K562 (cell line): ENCODE measurements at regions not wholly inside any gene's neighbourhood (a gene's known extent, or its start where the extent isn't known, plus 50 kb on each side); places are given as distances from the start of the nearest gene placed in this dataset.

Experiments used
- ATAC-seq: fragments of 200-7000 bp; cut with Tn5 transposase; 3 replicates; pipeline ENCODE4 v1.9.1; 2020; ENCODE audit warnings: moderate library complexity
- BruUV-seq: library from RNA; stranded (reverse); fragments of 400-500 nt; replicated peaks from 2 replicates; lab custom pipeline; 2021; lab: Mats Ljungman, UMichigan
- CTCF ChIA-PET: fragments of 300-600 bp; formaldehyde crosslinking; extraction: SDS; loops from one replicate; lab custom pipeline; 2021; ENCODE audit warnings: low intra/inter-chr PET ratio; lab: Yijun Ruan, JAX
- POLR2A ChIA-PET: fragments of 300-600, 350-650 bp; sonication (Branson Sonifier 250); formaldehyde crosslinking; extraction: SDS; loops from one replicate; lab custom pipeline; 2021; ENCODE audit warnings: antibody characterized with exemption, inconsistent platforms; lab: Yijun Ruan, JAX
- DNase-seq, 4 experiments: peaks; one replicate each; pipeline versions ENCODE4 v3.0.0 to v3.0.0-alpha.2; 2011 to 2018; ENCODE audit warnings: low spot score in 3 of 4, mixed read lengths in 3 of 4; ENCODE audit errors: extremely low read depth in 1 of 4
- FAIRE-seq: peaks from 2 replicates; lab custom pipeline; 2011; peaks lifted over from hg19 to GRCh38; lab: Jason Lieb, UNC
- H2AFZ ChIP-seq: 2 replicates; pipeline ENCODE4 v1.6.0; 2011; ENCODE audit warnings: low read depth, low read length, control low read depth, inconsistent platforms
- H3K27ac ChIP-seq: fragments of 200-600 bp; 3 replicates; pipeline ENCODE4 v1.8.0; 2011; ENCODE audit warnings: low read depth, mild to moderate bottlenecking, control low read depth, inconsistent platforms, low read length, moderate library complexity, mixed read lengths; ENCODE audit errors: extremely low read depth
- H3K27me3 ChIP-seq, 2 experiments: fragments of 300-600 bp in 1 of 2; 2 replicates in 1 of 2; 3 replicates in 1 of 2; pipeline versions ENCODE4 v1.6.0 to v1.8.0; 2011; ENCODE audit warnings: inconsistent platforms in 2 of 2, low read length in 2 of 2, mild to moderate bottlenecking in 1 of 2, mixed read lengths in 1 of 2, moderate library complexity in 1 of 2; ENCODE audit not compliant: control insufficient read depth in 2 of 2, insufficient read depth in 2 of 2
- H3K36me3 ChIP-seq: fragments of 300-600 bp; 3 replicates; pipeline ENCODE4 v1.8.0; 2011; ENCODE audit warnings: mild to moderate bottlenecking, low read length, inconsistent platforms; ENCODE audit not compliant: control insufficient read depth, insufficient read depth
- H3K4me1 ChIP-seq, 2 experiments: fragments of 200-600 bp in 1 of 2; replicated peaks in 1 of 2; 2 replicates in 1 of 2; 3 replicates in 1 of 2; pipeline versions ENCODE4 v1.5.1 to v1.8.0; 2011; ENCODE audit warnings: inconsistent platforms in 2 of 2, low read length in 2 of 2, mild to moderate bottlenecking in 1 of 2, mixed read lengths in 1 of 2, moderate library complexity in 1 of 2; ENCODE audit not compliant: control insufficient read depth in 2 of 2, insufficient read depth in 2 of 2
- H3K4me2 ChIP-seq: 2 replicates; pipeline ENCODE4 v1.6.1; 2011; ENCODE audit warnings: low read length, control low read depth, inconsistent platforms, mixed read lengths; ENCODE audit not compliant: insufficient read depth
- H3K4me3 ChIP-seq: fragments of 200-600 bp; sonication (generic), shearing (Covaris generic); 2 replicates; pipeline ENCODE4 v1.5.1; 2016; ENCODE audit warnings: control low read depth, inconsistent platforms
- H3K79me2 ChIP-seq: fragments of 200-600 bp; 3 replicates; pipeline ENCODE4 v1.8.0; 2011; ENCODE audit warnings: low read length, inconsistent platforms; ENCODE audit not compliant: control insufficient read depth, insufficient read depth
- H3K9ac ChIP-seq, 2 experiments: 2 replicates each; pipeline versions ENCODE4 v1.6.0 to v1.6.1; 2011; ENCODE audit warnings: low read depth in 2 of 2, low read length in 2 of 2, control low read depth in 1 of 2, inconsistent platforms in 1 of 2, mild to moderate bottlenecking in 1 of 2, mixed read lengths in 1 of 2; ENCODE audit not compliant: insufficient read depth in 1 of 2
- H3K9me1 ChIP-seq: one replicate; pipeline ENCODE4 v1.6.0; 2011; ENCODE audit warnings: inconsistent platforms, mild to moderate bottlenecking, low read length, moderate library complexity; ENCODE audit not compliant: control insufficient read depth, insufficient read depth
- H3K9me3 ChIP-seq: replicated peaks from 2 replicates; pipeline ENCODE4 v1.5.1; 2011; ENCODE audit warnings: low read depth, low read length, inconsistent platforms; ENCODE audit not compliant: control insufficient read depth, insufficient read depth
- H4K20me1 ChIP-seq: replicated peaks from 2 replicates; pipeline ENCODE4 v1.6.1; 2011; ENCODE audit warnings: low read length, inconsistent platforms, mixed read lengths; ENCODE audit not compliant: control insufficient read depth, insufficient read depth
- ATF4 ChIP-seq: fragments of 450-650 bp; formaldehyde crosslinking; IDR thresholded peaks from 2 replicates; pipeline ENCODE4 v1.4.0; 2022; ENCODE audit warnings: mild to moderate bottlenecking, moderate library complexity
- BRD9 ChIP-seq: fragments of 450-650 bp; IDR thresholded peaks from 2 replicates; pipeline ENCODE4 v1.6.1; 2018; ENCODE audit warnings: low read depth; ENCODE audit not compliant: partially characterized antibody
- DACH1 ChIP-seq: fragments of 450-650 bp; IDR thresholded peaks from 2 replicates; pipeline ENCODE4 v1.6.1; 2018; ENCODE audit not compliant: partially characterized antibody
- KAT7 ChIP-seq: sonication (generic); formaldehyde crosslinking; IDR thresholded peaks from 2 replicates; pipeline ENCODE4 v1.8.0; 2022; ENCODE audit warnings: missing genetic modification reagents, mild to moderate bottlenecking, borderline replicate concordance
- MCM5 ChIP-seq: fragments of 450-650 bp; IDR thresholded peaks from 2 replicates; pipeline ENCODE4 v1.6.1; 2016; ENCODE audit warnings: low read depth
- MITF ChIP-seq: IDR thresholded peaks from 2 replicates; pipeline ENCODE4 v1.6.1; 2014; ENCODE audit warnings: antibody characterized with exemption
- NCOR1 ChIP-seq: fragments of 450-650 bp; IDR thresholded peaks from 2 replicates; pipeline ENCODE4 v1.6.1; 2016; ENCODE audit warnings: mild to moderate bottlenecking, moderate library complexity
- PHF20 ChIP-seq: fragments of 450-650 bp; IDR thresholded peaks from 2 replicates; pipeline ENCODE4 v1.6.1; 2018; ENCODE audit not compliant: partially characterized antibody
- RFX7 ChIP-seq: fragments of 250-450 bp; sonication (Bioruptor Pico); IDR thresholded peaks from 2 replicates; pipeline ENCODE4 v1.5.1; 2021; ENCODE audit warnings: mild to moderate bottlenecking
- TEAD2 ChIP-seq: fragments of 450-650 bp; IDR thresholded peaks from 2 replicates; pipeline ENCODE4 v1.6.1; 2016; ENCODE audit warnings: missing genetic modification characterization, control low read depth, missing compliant biosample characterization
- TSHZ1 ChIP-seq: fragments of 250-450 bp; sonication (Bioruptor Pico); IDR thresholded peaks from 2 replicates; pipeline ENCODE4 v1.4.0; 2020; ENCODE audit warnings: mild to moderate bottlenecking, moderate library complexity
- ZMIZ1 ChIP-seq, 2 experiments: fragments of 150-350 bp in 1 of 2; IDR thresholded peaks; 2 replicates each; pipeline ENCODE4 v1.6.1; 2012 to 2016; ENCODE audit warnings: low read depth in 2 of 2, low read length in 2 of 2, mild to moderate bottlenecking in 1 of 2, moderate library complexity in 1 of 2
- WGBS: fragments of 100-300 bp; shearing (Covaris generic); methylation state at CpG from one replicate; pipeline ENCODE4 v1.1.6; 2016; ENCODE audit warnings: low coverage, mixed read lengths; ENCODE audit not compliant: insufficient coverage; ENCODE audit errors: missing lambda C conversion rate; 5-methylcytosine and 5-hydroxymethylcytosine counted together
- in situ Hi-C: fragments of 300-500 bp; cut with MboI; formaldehyde crosslinking; loops from 4 replicates; pipeline ENCODE4 v1.15.0; 2018; ENCODE audit warnings: inconsistent platforms, mixed read lengths
- intact Hi-C: fragments of 100-400 bp; cut with micrococcal nuclease; formaldehyde crosslinking; loops from 2 replicates; pipeline ENCODE4 v1.14.2; 2022

- no peak for TF ChIP-seq ZMIZ1 (IDR thresholded peaks at IDR 0.05; ENCODE audit: low read depth in 2 of 2, low read length in 2 of 2)
These were observed 465.2 kb downstream of the MIAT start (continued) for GRCh38 chr22:27122574-27122973.

GRCh38 chr22:27123880-27124279, 466.5 kb downstream of the MIAT start:
- no peak overlapping the region for H3K4me2 ChIP-seq
- H3K79me2 ChIP-seq: no peaks in the 10 kb centered on the region
- no peaks in the 10 kb centered on the region for H3K36me3 ChIP-seq
- BruUV-seq: no TSS peak
- in situ Hi-C loops (no loop called here), intact Hi-C loops (no loop called here)
- H3K9ac ChIP-seq: no peak overlapping the region
- no peak overlapping the region for H3K4me3 ChIP-seq
- FAIRE-seq: no peak
- H2AFZ ChIP-seq: no peak overlapping the region
- H3K27me3 ChIP-seq: peaks cover 2 to 4% of the 10 kb centered on the region in 2 experiments; a peak in 1 of 5 replicates
- ATAC-seq: no peak
- H3K27ac ChIP-seq: no peak overlapping the region
- WGBS: 0% methylated on average over 1 of the region's 1 CpG
- POLR2A ChIA-PET: no interaction called here
- no peaks in the 10 kb centered on the region; the same call in 1 of the 2 replicates for H4K20me1 ChIP-seq
- no peaks in the 10 kb centered on the region for H3K9me1 ChIP-seq
- CTCF ChIA-PET: no interaction called here
- H3K4me1 ChIP-seq: no peaks in the 10 kb centered on the region; a peak in 1 of 5 replicates
- no peaks in the 10 kb centered on the region for H3K9me3 ChIP-seq
- DNase-seq: no peak
- TF ChIP-seq TSHZ1: no peak
- TF ChIP-seq PHF20: no peak
- no peak for TF ChIP-seq BRD9
- TF ChIP-seq NCOR1: no peak
- no peak for TF ChIP-seq RFX7
- no peak for TF ChIP-seq ATF4 (CRISPR knock-in tag)
- no peak for TF ChIP-seq KAT7 (CRISPR knock-in tag)
- no peak for TF ChIP-seq MITF
- no peak for TF ChIP-seq MCM5
- no peak for TF ChIP-seq DACH1
- no peak for TF ChIP-seq TEAD2
